ENCODE measurements at regions not wholly inside any gene's neighbourhood (a gene's known extent, or its start where the extent isn't known, plus 50 kb on each side); places are given as distances from the start of the nearest gene placed in this dataset.

- Histone ChIP-seq H3K36me3 (ENCODE audit: control insufficient read depth in 1 of 2, insufficient read depth in 2 of 2, low read length in 2 of 2) (no peaks in the 10 kb centered on the region), H3K9me3 (ENCODE audit: control insufficient read depth in 1 of 2, low read length in 2 of 2) (no peaks in the 10 kb centered on the region), H3K4me1 (ENCODE audit: control insufficient read depth in 1 of 2, insufficient read depth in 2 of 2, low read length in 2 of 2) (no peaks in the 10 kb centered on the region), H3K4me3 (ENCODE audit: low read depth in 1 of 2, low read length in 2 of 2) (no peak overlapping the region), H3K27me3 (ENCODE audit: low read depth, low read length) (no peaks in the 10 kb centered on the region), H3K27ac (ENCODE audit: low read length) (no peak overlapping the region)
These were observed 101.8 kb downstream of the NUFIP1 start for GRCh38 chr13:44887515-44887914.

GRCh38 chr13:44884076-44884729 lies 105.1 kb downstream of the NUFIP1 start:
- Histone ChIP-seq H3K4me3 (ENCODE audit: low read depth in 1 of 2, low read length in 2 of 2) (no peak overlapping the region), H3K9me3 (ENCODE audit: control insufficient read depth in 1 of 2, low read length in 2 of 2) (no peaks in the 10 kb centered on the region), H3K36me3 (ENCODE audit: control insufficient read depth in 1 of 2, insufficient read depth in 2 of 2, low read length in 2 of 2) (no peaks in the 10 kb centered on the region), H3K4me1 (ENCODE audit: control insufficient read depth in 1 of 2, insufficient read depth in 2 of 2, low read length in 2 of 2) (no peaks in the 10 kb centered on the region), H3K27me3 (ENCODE audit: low read depth, low read length) (no peaks in the 10 kb centered on the region), H3K27ac (ENCODE audit: low read length) (no peak overlapping the region)

GRCh38 chr13:44879452-44880058 lies 109.7 kb downstream of the NUFIP1 start:
- Histone ChIP-seq H3K4me3 (ENCODE audit: low read depth in 1 of 2, low read length in 2 of 2) (no peak overlapping the region), H3K4me1 (ENCODE audit: control insufficient read depth in 1 of 2, insufficient read depth in 2 of 2, low read length in 2 of 2) (no peaks in the 10 kb centered on the region), H3K27me3 (ENCODE audit: low read depth, low read length) (no peaks in the 10 kb centered on the region), H3K9me3 (ENCODE audit: control insufficient read depth in 1 of 2, low read length in 2 of 2) (peaks cover 0 to 6% of the 10 kb centered on the region in 2 donors), H3K27ac (ENCODE audit: low read length) (no peak overlapping the region), H3K36me3 (ENCODE audit: control insufficient read depth in 1 of 2, insufficient read depth in 2 of 2, low read length in 2 of 2) (no peaks in the 10 kb centered on the region)

- Histone ChIP-seq H3K9me3 (ENCODE audit: control insufficient read depth in 1 of 2, low read length in 2 of 2) (peaks cover 0 to 6% of the 10 kb centered on the region in 2 donors), H3K4me1 (ENCODE audit: control insufficient read depth in 1 of 2, insufficient read depth in 2 of 2, low read length in 2 of 2) (no peaks in the 10 kb centered on the region), H3K36me3 (ENCODE audit: control insufficient read depth in 1 of 2, insufficient read depth in 2 of 2, low read length in 2 of 2) (no peaks in the 10 kb centered on the region), H3K27me3 (ENCODE audit: low read depth, low read length) (no peaks in the 10 kb centered on the region), H3K27ac (ENCODE audit: low read length) (no peak overlapping the region), H3K4me3 (ENCODE audit: low read depth in 1 of 2, low read length in 2 of 2) (no peak overlapping the region)
These were observed 112.4 kb downstream of the NUFIP1 start for GRCh38 chr13:44876782-44877324.

- H3K36me3 ChIP-seq (ENCODE audit: control insufficient read depth in 1 of 2, insufficient read depth in 2 of 2, low read length in 2 of 2) = no peaks in the 10 kb centered on the region
- H3K4me1 ChIP-seq (ENCODE audit: control insufficient read depth in 1 of 2, insufficient read depth in 2 of 2, low read length in 2 of 2) = no peaks in the 10 kb centered on the region
- H3K27me3 ChIP-seq (ENCODE audit: low read depth, low read length) = no peaks in the 10 kb centered on the region
- H3K4me3 ChIP-seq (ENCODE audit: low read depth in 1 of 2, low read length in 2 of 2) = no peak overlapping the region
- H3K9me3 ChIP-seq (ENCODE audit: control insufficient read depth in 1 of 2, low read length in 2 of 2) = peaks cover 0 to 6% of the 10 kb centered on the region in 2 donors
- no peak overlapping the region for H3K27ac ChIP-seq (ENCODE audit: low read length)
These were observed 114.2 kb downstream of the NUFIP1 start for GRCh38 chr13:44874886-44875630.

GRCh38 chr13:44874176-44874575 lies 115.1 kb downstream of the NUFIP1 start:
- H3K9me3 ChIP-seq (ENCODE audit: control insufficient read depth in 1 of 2, low read length in 2 of 2) = peaks cover 0 to 6% of the 10 kb centered on the region in 2 donors
- H3K27me3 ChIP-seq (ENCODE audit: low read depth, low read length) = no peaks in the 10 kb centered on the region
- no peaks in the 10 kb centered on the region for H3K36me3 ChIP-seq (ENCODE audit: control insufficient read depth in 1 of 2, insufficient read depth in 2 of 2, low read length in 2 of 2)
- no peak overlapping the region for H3K4me3 ChIP-seq (ENCODE audit: low read depth in 1 of 2, low read length in 2 of 2)
- no peaks in the 10 kb centered on the region for H3K4me1 ChIP-seq (ENCODE audit: control insufficient read depth in 1 of 2, insufficient read depth in 2 of 2, low read length in 2 of 2)
- H3K27ac ChIP-seq (ENCODE audit: low read length) = no peak overlapping the region

- no peak overlapping the region for H3K4me3 ChIP-seq (ENCODE audit: low read depth in 1 of 2, low read length in 2 of 2)
- H3K27me3 ChIP-seq (ENCODE audit: low read depth, low read length) = no peaks in the 10 kb centered on the region
- no peak overlapping the region for H3K27ac ChIP-seq (ENCODE audit: low read length)
- H3K9me3 ChIP-seq (ENCODE audit: control insufficient read depth in 1 of 2, low read length in 2 of 2) = peaks cover 0 to 6% of the 10 kb centered on the region in 2 donors
- H3K36me3 ChIP-seq (ENCODE audit: control insufficient read depth in 1 of 2, insufficient read depth in 2 of 2, low read length in 2 of 2) = no peaks in the 10 kb centered on the region
- no peaks in the 10 kb centered on the region for H3K4me1 ChIP-seq (ENCODE audit: control insufficient read depth in 1 of 2, insufficient read depth in 2 of 2, low read length in 2 of 2)
These were observed 115.8 kb downstream of the NUFIP1 start for GRCh38 chr13:44873461-44873860.

- H3K27ac ChIP-seq (ENCODE audit: low read length) = no peak overlapping the region
- no peaks in the 10 kb centered on the region for H3K36me3 ChIP-seq (ENCODE audit: control insufficient read depth in 1 of 2, insufficient read depth in 2 of 2, low read length in 2 of 2)
- H3K4me3 ChIP-seq (ENCODE audit: low read depth in 1 of 2, low read length in 2 of 2) = no peak overlapping the region
- H3K4me1 ChIP-seq (ENCODE audit: control insufficient read depth in 1 of 2, insufficient read depth in 2 of 2, low read length in 2 of 2) = no peaks in the 10 kb centered on the region
- H3K27me3 ChIP-seq (ENCODE audit: low read depth, low read length) = no peaks in the 10 kb centered on the region
- peaks cover 0 to 6% of the 10 kb centered on the region in 2 donors for H3K9me3 ChIP-seq (ENCODE audit: control insufficient read depth in 1 of 2, low read length in 2 of 2)
These were observed 116.5 kb downstream of the NUFIP1 start for GRCh38 chr13:44872751-44873150.

GRCh38 chr13:44870456-44870929 lies 118.8 kb downstream of the NUFIP1 start:
- H3K9me3 ChIP-seq (ENCODE audit: control insufficient read depth in 1 of 2, low read length in 2 of 2) = no peaks in the 10 kb centered on the region
- no peaks in the 10 kb centered on the region for H3K27me3 ChIP-seq (ENCODE audit: low read depth, low read length)
- H3K27ac ChIP-seq (ENCODE audit: low read length) = no peak overlapping the region
- H3K4me1 ChIP-seq (ENCODE audit: control insufficient read depth in 1 of 2, insufficient read depth in 2 of 2, low read length in 2 of 2) = no peaks in the 10 kb centered on the region
- no peak overlapping the region for H3K4me3 ChIP-seq (ENCODE audit: low read depth in 1 of 2, low read length in 2 of 2)
- no peaks in the 10 kb centered on the region for H3K36me3 ChIP-seq (ENCODE audit: control insufficient read depth in 1 of 2, insufficient read depth in 2 of 2, low read length in 2 of 2)

GRCh38 chr13:44869167-44869566 lies 120.1 kb downstream of the NUFIP1 start:
- Histone ChIP-seq H3K27ac (ENCODE audit: low read length) (no peak overlapping the region), H3K36me3 (ENCODE audit: control insufficient read depth in 1 of 2, insufficient read depth in 2 of 2, low read length in 2 of 2) (no peaks in the 10 kb centered on the region), H3K9me3 (ENCODE audit: control insufficient read depth in 1 of 2, low read length in 2 of 2) (no peaks in the 10 kb centered on the region), H3K4me1 (ENCODE audit: control insufficient read depth in 1 of 2, insufficient read depth in 2 of 2, low read length in 2 of 2) (no peaks in the 10 kb centered on the region), H3K27me3 (ENCODE audit: low read depth, low read length) (no peaks in the 10 kb centered on the region), H3K4me3 (ENCODE audit: low read depth in 1 of 2, low read length in 2 of 2) (no peak overlapping the region)

GRCh38 chr13:44868397-44868796 lies 120.9 kb downstream of the NUFIP1 start:
- Histone ChIP-seq H3K4me3 (ENCODE audit: low read depth in 1 of 2, low read length in 2 of 2) (no peak overlapping the region), H3K9me3 (ENCODE audit: control insufficient read depth in 1 of 2, low read length in 2 of 2) (no peaks in the 10 kb centered on the region), H3K27me3 (ENCODE audit: low read depth, low read length) (no peaks in the 10 kb centered on the region), H3K4me1 (ENCODE audit: control insufficient read depth in 1 of 2, insufficient read depth in 2 of 2, low read length in 2 of 2) (no peaks in the 10 kb centered on the region), H3K36me3 (ENCODE audit: control insufficient read depth in 1 of 2, insufficient read depth in 2 of 2, low read length in 2 of 2) (no peaks in the 10 kb centered on the region), H3K27ac (ENCODE audit: low read length) (no peak overlapping the region)

Measured in muscle layer of duodenum (tissue), 2 donors.